C4-2B (cell line): ENCODE measurements at regions not wholly inside any gene's neighbourhood (a gene's known extent, or its start where the extent isn't known, plus 50 kb on each side); places are given as distances from the start of the nearest gene placed in this dataset.

Experiments
- ZFX ChIP-seq: fragments of 450-650 bp; IDR thresholded peaks from 2 replicates; pipeline ENCODE4 v1.6.1; 2017
- TF ChIP-seq, protein P1 (sequence below): fragments of 450-650 bp; conservative IDR thresholded peaks from 2 replicates; pipeline ENCODE4 v1.5.1; 2017; ENCODE audit warnings: mild to moderate bottlenecking

- TF ChIP-seq, protein P1, sequence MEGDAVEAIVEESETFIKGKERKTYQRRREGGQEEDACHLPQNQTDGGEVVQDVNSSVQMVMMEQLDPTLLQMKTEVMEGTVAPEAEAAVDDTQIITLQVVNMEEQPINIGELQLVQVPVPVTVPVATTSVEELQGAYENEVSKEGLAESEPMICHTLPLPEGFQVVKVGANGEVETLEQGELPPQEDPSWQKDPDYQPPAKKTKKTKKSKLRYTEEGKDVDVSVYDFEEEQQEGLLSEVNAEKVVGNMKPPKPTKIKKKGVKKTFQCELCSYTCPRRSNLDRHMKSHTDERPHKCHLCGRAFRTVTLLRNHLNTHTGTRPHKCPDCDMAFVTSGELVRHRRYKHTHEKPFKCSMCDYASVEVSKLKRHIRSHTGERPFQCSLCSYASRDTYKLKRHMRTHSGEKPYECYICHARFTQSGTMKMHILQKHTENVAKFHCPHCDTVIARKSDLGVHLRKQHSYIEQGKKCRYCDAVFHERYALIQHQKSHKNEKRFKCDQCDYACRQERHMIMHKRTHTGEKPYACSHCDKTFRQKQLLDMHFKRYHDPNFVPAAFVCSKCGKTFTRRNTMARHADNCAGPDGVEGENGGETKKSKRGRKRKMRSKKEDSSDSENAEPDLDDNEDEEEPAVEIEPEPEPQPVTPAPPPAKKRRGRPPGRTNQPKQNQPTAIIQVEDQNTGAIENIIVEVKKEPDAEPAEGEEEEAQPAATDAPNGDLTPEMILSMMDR, result no peak
- TF ChIP-seq ZFX, result no peak
These were observed 257.5 kb downstream of the INHBA start for GRCh38 chr7:41445432-41445831.
